Heart left ventricle (tissue), 13 donors: ENCODE measurements at regions not wholly inside any gene's neighbourhood (a gene's known extent, or its start where the extent isn't known, plus 50 kb on each side); places are given as distances from the start of the nearest gene placed in this dataset.

Experiments used
- CTCF ChIP-seq, 12 donors: fragments of 200-600 bp; sonication (generic) in 4 of 12; IDR thresholded peaks; one replicate each; pipeline versions ENCODE4 v1.5.0 to v1.8.0; 2018 to 2022; ENCODE audit warnings: antibody characterized with exemption in 12 of 12, mild to moderate bottlenecking in 5 of 12
- POLR2A ChIP-seq, 2 donors: fragments of 450-650 bp; IDR thresholded peaks; one replicate each; pipeline ENCODE4 v1.6.1; 2017; ENCODE audit warnings: antibody characterized with exemption in 2 of 2, mild to moderate bottlenecking in 2 of 2, moderate library complexity in 2 of 2
- donor health status: ischemic (EF 13 %, LVEDD 7.1; RV severe dilation, severe dysfunction).
- donor health status: DM: no; HTN: yes; CAD: no.
- donor health status: DM: no; HTN: no; CAD: no.
- donor health status: ischemic (EF 25% LVEDD 6.9; RV normal size, moderate dysfunction).
- donor health status: ischemic (EF 25% LVEDD 5.7; RV mildly dilated, moderate dysfunction).
- donor health status: ischemic (EF 35%, LVEDD 5.7; RV mildly dilated, moderate dysfunction).
- donor health status: nonischemic (EF 11% LVEDD 7.7; RV severe dilation, severe dysfunction).
- donor health status: DM: yes; HTN: yes; CAD: no.
- donor health status: PGD.
- donor health status: ischemic (EF 29% LVEDD 5.4; RV normal size, mild dysfunction).
- donor health status: nonischemic (EF 23%, LVEDD 6.1; RV moderate dilation, normal function).

DNA sequence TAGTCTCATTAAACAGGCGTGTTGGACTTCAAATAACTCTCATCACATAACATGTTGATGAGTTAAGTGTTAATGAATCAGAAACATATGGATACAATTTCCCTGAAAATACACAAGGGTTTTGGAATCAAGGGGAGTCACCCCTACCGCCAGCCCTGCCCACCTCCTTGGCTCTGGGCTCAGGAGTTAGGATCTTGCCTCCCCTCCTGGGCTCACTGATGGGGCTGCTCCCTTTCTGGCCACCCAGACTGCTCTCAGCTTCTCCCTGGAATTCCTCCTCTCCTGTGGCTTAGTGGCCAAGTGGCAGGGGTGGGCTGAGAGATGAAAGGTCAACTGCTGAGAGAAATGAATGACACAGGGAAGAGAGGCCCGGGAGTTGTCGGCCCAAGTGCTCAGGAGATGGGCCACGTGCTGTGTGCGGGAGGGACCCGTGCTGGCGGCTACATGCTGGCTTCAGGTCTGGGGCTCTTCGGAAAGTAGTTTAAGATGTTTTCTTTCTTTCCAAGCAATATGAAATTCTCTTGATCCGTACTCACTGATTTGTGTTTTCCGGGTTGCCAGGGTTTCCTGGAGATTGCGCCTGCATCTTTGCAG, 55.8 kb upstream of the TNP1 start:
- TF ChIP-seq CTCF (IDR thresholded peaks at IDR 0.05) (no peak), POLR2A (IDR thresholded peaks at IDR 0.05) (no peak)
